Endothelial cell of umbilical vein (primary cell): ENCODE measurements at regions not wholly inside any gene's neighbourhood (a gene's known extent, or its start where the extent isn't known, plus 50 kb on each side); places are given as distances from the start of the nearest gene placed in this dataset.

Source experiments
- BruUV-seq: library from RNA; stranded (reverse); fragments of 400-500 nt; replicated peaks from 2 replicates; lab custom pipeline; 2021; lab: Mats Ljungman, UMichigan
- CTCF ChIA-PET: fragments of 300-600, 350-600 bp; sonication (Branson Sonifier 250); formaldehyde crosslinking; loops from one replicate; lab custom pipeline; 2021; ENCODE audit warnings: antibody characterized with exemption, inconsistent platforms; lab: Charles Lee
- POLR2A ChIA-PET: fragments of 300-600, 350-600 bp; sonication (Branson Sonifier 250); formaldehyde crosslinking; loops from one replicate; lab custom pipeline; 2021; ENCODE audit warnings: antibody characterized with exemption, inconsistent platforms; lab: Charles Lee
- DNase-seq: peaks from one replicate; pipeline ENCODE4 v3.0.0-alpha.2; 2011; ENCODE audit warnings: low read depth, low spot score
- FAIRE-seq: peaks from 2 replicates; lab custom pipeline; 2011; peaks lifted over from hg19 to GRCh38; lab: Jason Lieb, UNC
- H2AFZ ChIP-seq: 2 replicates; pipeline ENCODE4 v1.6.0; 2012; ENCODE audit warnings: low read depth, low read length, control low read depth, inconsistent platforms
- H3K27ac ChIP-seq: 2 replicates; pipeline ENCODE4 v1.5.1; 2011; ENCODE audit warnings: low read depth, mild to moderate bottlenecking, control low read depth, low read length, moderate library complexity; ENCODE audit not compliant: insufficient read depth
- H3K27me3 ChIP-seq, 2 experiments: 2 replicates each; pipeline versions ENCODE4 v1.6.0 to v1.6.1; 2011; ENCODE audit warnings: low read length in 2 of 2, mixed read lengths in 1 of 2; ENCODE audit not compliant: control insufficient read depth in 2 of 2, insufficient read depth in 2 of 2
- H3K36me3 ChIP-seq, 2 experiments: 2 replicates in 1 of 2; 3 replicates in 1 of 2; pipeline ENCODE4 v1.5.1; 2011; ENCODE audit warnings: low read length in 2 of 2, mild to moderate bottlenecking in 1 of 2, moderate library complexity in 1 of 2; ENCODE audit not compliant: control insufficient read depth in 2 of 2, insufficient read depth in 2 of 2; ENCODE audit errors: extremely low read depth in 1 of 2
- H3K4me1 ChIP-seq: 3 replicates; pipeline ENCODE4 v1.5.1; 2011; ENCODE audit warnings: mild to moderate bottlenecking, low read length; ENCODE audit not compliant: control insufficient read depth, insufficient read depth; ENCODE audit errors: extremely low read depth
- H3K4me2 ChIP-seq: 2 replicates; pipeline ENCODE4 v1.6.1; 2011; ENCODE audit warnings: low read length, control low read depth, mixed read lengths; ENCODE audit not compliant: insufficient read depth
- H3K4me3 ChIP-seq, 3 experiments: fragments of 200-600 bp in 1 of 3; sonication (generic), shearing (Covaris generic) in 1 of 3; replicated peaks in 1 of 3; 2 replicates each; pipeline ENCODE4 v1.5.1; 2011 to 2016; ENCODE audit warnings: control low read depth in 3 of 3, low read length in 3 of 3, mild to moderate bottlenecking in 2 of 3, inconsistent platforms in 1 of 3, low read depth in 1 of 3, moderate library complexity in 1 of 3; ENCODE audit not compliant: insufficient read depth in 1 of 3
- H3K79me2 ChIP-seq: 2 replicates; pipeline ENCODE4 v1.6.0; 2012; ENCODE audit warnings: low read length, inconsistent platforms; ENCODE audit not compliant: control insufficient read depth, insufficient read depth
- H3K9ac ChIP-seq: replicated peaks from 2 replicates; pipeline ENCODE3; 2011; ENCODE audit warnings: low read length, control low read depth; ENCODE audit not compliant: insufficient read depth; ENCODE audit errors: extremely low read depth
- H3K9me1 ChIP-seq: replicated peaks from 3 replicates; pipeline ENCODE4 v1.6.0; 2011; ENCODE audit warnings: mild to moderate bottlenecking, low read length; ENCODE audit not compliant: control insufficient read depth, insufficient read depth; ENCODE audit errors: extremely low read depth
- H3K9me3 ChIP-seq: replicated peaks from 2 replicates; pipeline ENCODE4 v1.5.1; 2012; ENCODE audit warnings: low read length, inconsistent platforms; ENCODE audit not compliant: control insufficient read depth, insufficient read depth
- H4K20me1 ChIP-seq: replicated peaks from 2 replicates; pipeline ENCODE3; 2011; ENCODE audit warnings: mild to moderate bottlenecking, low read length; ENCODE audit not compliant: control insufficient read depth, insufficient read depth; ENCODE audit errors: extremely low read depth
- EZH2 ChIP-seq: IDR thresholded peaks from 2 replicates; pipeline ENCODE4 v1.6.1; 2012; ENCODE audit warnings: borderline replicate concordance, low read depth, mild to moderate bottlenecking, moderate library complexity, low read length, inconsistent platforms; ENCODE audit not compliant: severe bottlenecking
- FOS ChIP-seq: IDR thresholded peaks from 2 replicates; pipeline ENCODE4 v1.6.1; 2011; ENCODE audit warnings: mild to moderate bottlenecking, low read length, moderate library complexity, borderline replicate concordance; ENCODE audit not compliant: insufficient read depth
- GATA2 ChIP-seq: IDR thresholded peaks from 2 replicates; pipeline ENCODE4 v1.7.0; 2011; ENCODE audit warnings: low read depth, mild to moderate bottlenecking, moderate library complexity, mixed read lengths, low read length; ENCODE audit not compliant: insufficient read length, insufficient read depth
- JUN ChIP-seq: IDR thresholded peaks from 2 replicates; pipeline ENCODE4 v1.6.1; 2011; ENCODE audit warnings: borderline replicate concordance, low read depth; ENCODE audit not compliant: insufficient read length, insufficient read depth
- MAX ChIP-seq: IDR thresholded peaks from 2 replicates; pipeline ENCODE4 v1.6.1; 2011; ENCODE audit not compliant: insufficient read depth, insufficient read length
- MYC ChIP-seq: IDR thresholded peaks from one replicate; pipeline ENCODE4 v1.6.1; 2011; ENCODE audit warnings: mild to moderate bottlenecking, low read depth, low read length
- POLR2A ChIP-seq: IDR thresholded peaks from 2 replicates; pipeline ENCODE4 v1.6.1; 2012; ENCODE audit warnings: low read depth, mild to moderate bottlenecking, control low read depth, low read length
- POLR2AphosphoS5 ChIP-seq: IDR thresholded peaks from 2 replicates; pipeline ENCODE4 v1.6.1; 2012; ENCODE audit warnings: low read depth, mild to moderate bottlenecking, control low read depth, low read length, moderate library complexity; ENCODE audit not compliant: insufficient read depth
- dilution Hi-C: fragments of 300-500 bp; cut with MboI; formaldehyde crosslinking; loops from one replicate; pipeline ENCODE4 v1.15.0; 2019; ENCODE audit warnings: low sequenced_read_pairs; ENCODE audit not compliant: extremely low pct_ligation_motif_present
- intact Hi-C: fragments of 100-400 bp; cut with micrococcal nuclease; formaldehyde crosslinking; loops from one replicate; pipeline ENCODE4 v1.10.0; 2022
- TF ChIP-seq, protein P1 (sequence below), 2 donors: IDR thresholded peaks; 1 replicate in 1 of 2; 2 replicates in 1 of 2; pipeline ENCODE4 v1.5.1; 2011; ENCODE audit warnings: low read length in 2 of 2, mild to moderate bottlenecking in 2 of 2, moderate library complexity in 2 of 2, control low read depth in 1 of 2, inconsistent platforms in 1 of 2, low read depth in 1 of 2; ENCODE audit not compliant: insufficient read depth in 1 of 2; ENCODE audit errors: extremely low read depth in 1 of 2

DNA sequence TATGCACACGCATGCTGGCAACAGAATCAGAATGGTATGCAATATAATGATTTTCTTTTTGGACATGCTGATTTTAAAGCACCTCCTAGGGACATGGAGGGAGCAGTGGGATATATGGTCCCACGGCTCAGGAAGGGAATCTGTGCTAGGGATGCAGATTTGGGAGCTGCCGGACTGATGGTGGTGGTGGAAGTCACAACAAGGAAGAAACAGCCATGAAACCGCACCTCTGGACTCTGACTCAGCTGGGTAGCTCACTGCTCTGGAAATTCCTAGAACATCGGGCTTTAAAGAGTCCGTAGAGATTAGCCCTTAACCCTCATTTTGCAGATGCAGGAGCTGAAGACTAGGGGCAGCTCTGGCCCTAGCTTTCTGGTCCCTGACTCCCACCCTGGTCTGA, 364.3 kb upstream of the KLHL29 start:
- TF ChIP-seq, protein P1, sequence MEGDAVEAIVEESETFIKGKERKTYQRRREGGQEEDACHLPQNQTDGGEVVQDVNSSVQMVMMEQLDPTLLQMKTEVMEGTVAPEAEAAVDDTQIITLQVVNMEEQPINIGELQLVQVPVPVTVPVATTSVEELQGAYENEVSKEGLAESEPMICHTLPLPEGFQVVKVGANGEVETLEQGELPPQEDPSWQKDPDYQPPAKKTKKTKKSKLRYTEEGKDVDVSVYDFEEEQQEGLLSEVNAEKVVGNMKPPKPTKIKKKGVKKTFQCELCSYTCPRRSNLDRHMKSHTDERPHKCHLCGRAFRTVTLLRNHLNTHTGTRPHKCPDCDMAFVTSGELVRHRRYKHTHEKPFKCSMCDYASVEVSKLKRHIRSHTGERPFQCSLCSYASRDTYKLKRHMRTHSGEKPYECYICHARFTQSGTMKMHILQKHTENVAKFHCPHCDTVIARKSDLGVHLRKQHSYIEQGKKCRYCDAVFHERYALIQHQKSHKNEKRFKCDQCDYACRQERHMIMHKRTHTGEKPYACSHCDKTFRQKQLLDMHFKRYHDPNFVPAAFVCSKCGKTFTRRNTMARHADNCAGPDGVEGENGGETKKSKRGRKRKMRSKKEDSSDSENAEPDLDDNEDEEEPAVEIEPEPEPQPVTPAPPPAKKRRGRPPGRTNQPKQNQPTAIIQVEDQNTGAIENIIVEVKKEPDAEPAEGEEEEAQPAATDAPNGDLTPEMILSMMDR (IDR thresholded peaks at IDR 0.05; ENCODE audit: extremely low read depth in 1 of 2, insufficient read depth in 1 of 2, low read depth in 1 of 2, low read length in 2 of 2): no peak
- TF ChIP-seq GATA2 (no peak), POLR2AphosphoS5 (no peak), MAX (no peak), FOS (no peak), MYC (no peak), POLR2A (no peak), EZH2 (no peak), JUN (no peak)
- Histone ChIP-seq H3K9me3 (peaks cover 3% of the 10 kb centered on the region), H3K27me3 (no peaks in the 10 kb centered on the region), H3K36me3 (no peaks in the 10 kb centered on the region), H3K79me2 (no peaks in the 10 kb centered on the region), H3K9me1 (no peaks in the 10 kb centered on the region), H3K4me2 (no peak overlapping the region), H3K9ac (no peak overlapping the region), H3K27ac (no peak overlapping the region), H3K4me3 (no peak overlapping the region), H4K20me1 (no peaks in the 10 kb centered on the region), H3K4me1 (no peaks in the 10 kb centered on the region), H2AFZ (no peak overlapping the region)
- FAIRE-seq: no peak
- no peak for DNase-seq
- intact Hi-C loops: no loop called here
- no TSS peak for BruUV-seq
- ChIA-PET POLR2A (no interaction called here), CTCF (no interaction called here)
- dilution Hi-C loops: no loop called here
